Adrenal gland (tissue), 5 donors: ENCODE measurements at regions not wholly inside any gene's neighbourhood (a gene's known extent, or its start where the extent isn't known, plus 50 kb on each side); places are given as distances from the start of the nearest gene placed in this dataset.

ENCODE experiments used
- POLR2A ChIP-seq, 2 donors: fragments of 450-650 bp; IDR thresholded peaks; one replicate each; pipeline ENCODE4 v1.6.1; 2017; ENCODE audit warnings: antibody characterized with exemption in 2 of 2, mild to moderate bottlenecking in 2 of 2, moderate library complexity in 1 of 2
- TF ChIP-seq, protein P1 (sequence below), 6 experiments: fragments of 450-650 bp in 4 of 6; fragments of 200-600 bp in 2 of 6; sonication (generic) in 1 of 6; IDR thresholded peaks; 1 replicate in 5 of 6; 2 replicates in 1 of 6; pipeline versions ENCODE4 v1.5.1 to v1.8.0; 2016 to 2021; ENCODE audit warnings: antibody characterized with exemption in 6 of 6, mild to moderate bottlenecking in 2 of 6, moderate library complexity in 1 of 6
- donor health status: DM: no; HTN: no; CAD: no.

DNA sequence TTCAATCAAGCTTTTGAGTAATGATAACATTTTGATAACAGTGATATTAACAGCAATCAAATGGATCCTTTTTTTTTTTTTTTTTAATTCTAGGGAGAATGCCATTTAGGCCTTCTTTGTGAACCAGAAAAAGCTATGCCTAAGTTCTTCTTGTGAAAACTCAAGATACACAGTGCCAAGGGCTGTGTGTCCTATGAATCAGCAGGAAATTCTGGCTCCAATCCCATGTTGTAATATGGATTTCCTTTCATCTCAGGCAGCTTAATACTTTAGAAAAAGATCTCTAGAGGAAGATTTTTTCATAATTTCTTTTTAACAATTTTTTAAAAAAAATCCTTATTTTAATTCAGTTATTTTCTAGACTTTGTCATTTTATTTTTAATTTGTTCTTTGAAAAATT is 96.1 kb downstream of the NUDT12 start:
- TF ChIP-seq, protein P1, sequence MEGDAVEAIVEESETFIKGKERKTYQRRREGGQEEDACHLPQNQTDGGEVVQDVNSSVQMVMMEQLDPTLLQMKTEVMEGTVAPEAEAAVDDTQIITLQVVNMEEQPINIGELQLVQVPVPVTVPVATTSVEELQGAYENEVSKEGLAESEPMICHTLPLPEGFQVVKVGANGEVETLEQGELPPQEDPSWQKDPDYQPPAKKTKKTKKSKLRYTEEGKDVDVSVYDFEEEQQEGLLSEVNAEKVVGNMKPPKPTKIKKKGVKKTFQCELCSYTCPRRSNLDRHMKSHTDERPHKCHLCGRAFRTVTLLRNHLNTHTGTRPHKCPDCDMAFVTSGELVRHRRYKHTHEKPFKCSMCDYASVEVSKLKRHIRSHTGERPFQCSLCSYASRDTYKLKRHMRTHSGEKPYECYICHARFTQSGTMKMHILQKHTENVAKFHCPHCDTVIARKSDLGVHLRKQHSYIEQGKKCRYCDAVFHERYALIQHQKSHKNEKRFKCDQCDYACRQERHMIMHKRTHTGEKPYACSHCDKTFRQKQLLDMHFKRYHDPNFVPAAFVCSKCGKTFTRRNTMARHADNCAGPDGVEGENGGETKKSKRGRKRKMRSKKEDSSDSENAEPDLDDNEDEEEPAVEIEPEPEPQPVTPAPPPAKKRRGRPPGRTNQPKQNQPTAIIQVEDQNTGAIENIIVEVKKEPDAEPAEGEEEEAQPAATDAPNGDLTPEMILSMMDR (IDR thresholded peaks at IDR 0.05), result no peak
- TF ChIP-seq POLR2A (IDR thresholded peaks at IDR 0.05), result no peak
